Smooth muscle cell (in vitro differentiated cells): ENCODE measurements at regions not wholly inside any gene's neighbourhood (a gene's known extent, or its start where the extent isn't known, plus 50 kb on each side); places are given as distances from the start of the nearest gene placed in this dataset.

ENCODE experiments used
- DNase-seq: peaks from one replicate; lab custom pipeline; 2025; ENCODE audit not compliant: unreplicated experiment; lab: John Stamatoyannopoulos, UW
- H2AFZ ChIP-seq: fragments of 200-600 bp; sonication (generic); 2 replicates; pipeline ENCODE4 v1.6.0; 2016; ENCODE audit warnings: antibody characterized with exemption, low read depth, mild to moderate bottlenecking
- H3F3A ChIP-seq: fragments of 200-600 bp; sonication (generic); 2 replicates; pipeline ENCODE4 v1.6.0; 2017; ENCODE audit warnings: antibody characterized with exemption, low read depth
- H3K27ac ChIP-seq: fragments of 200-600 bp; sonication (generic); 2 replicates; pipeline ENCODE4 v1.5.1; 2016; ENCODE audit warnings: low read depth, mild to moderate bottlenecking
- H3K27me3 ChIP-seq: fragments of 200-600 bp; sonication (generic); 2 replicates; pipeline ENCODE4 v1.6.1; 2016; ENCODE audit warnings: low read depth, mild to moderate bottlenecking
- H3K36me3 ChIP-seq: fragments of 200-600 bp; sonication (generic); 2 replicates; pipeline ENCODE4 v1.5.1; 2016; ENCODE audit warnings: low read depth
- H3K4me1 ChIP-seq: fragments of 200-600 bp; sonication (generic); 2 replicates; pipeline ENCODE4 v1.5.1; 2016; ENCODE audit warnings: low read depth
- H3K4me2 ChIP-seq: fragments of 200-600 bp; sonication (generic); 2 replicates; pipeline ENCODE4 v1.6.0; 2016; ENCODE audit warnings: mild to moderate bottlenecking
- H3K4me3 ChIP-seq: fragments of 200-600 bp; sonication (generic); 2 replicates; pipeline ENCODE4 v1.5.1; 2016; ENCODE audit warnings: mild to moderate bottlenecking
- H3K79me2 ChIP-seq: fragments of 200-600 bp; sonication (generic); 2 replicates; pipeline ENCODE4 v1.6.0; 2016; ENCODE audit warnings: low read depth, mild to moderate bottlenecking
- H3K9ac ChIP-seq: fragments of 200-600 bp; sonication (generic); 2 replicates; pipeline ENCODE4 v1.6.0; 2016; ENCODE audit warnings: low read depth
- H3K9me3 ChIP-seq: fragments of 200-600 bp; sonication (generic); replicated peaks from 2 replicates; pipeline ENCODE4 v1.5.1; 2016; ENCODE audit warnings: low read depth
- H4K20me1 ChIP-seq: fragments of 200-600 bp; sonication (generic); 2 replicates; pipeline ENCODE4 v1.6.0; 2016; ENCODE audit warnings: low read depth
- CTCF ChIP-seq: fragments of 200-600 bp; sonication (generic); IDR thresholded peaks from 2 replicates; pipeline ENCODE4 v1.5.1; 2017; ENCODE audit warnings: borderline replicate concordance, mild to moderate bottlenecking, antibody characterized with exemption; ENCODE audit not compliant: insufficient read depth, poor library complexity, severe bottlenecking
- WGBS: methylation state at CpG from one replicate; pipeline ENCODE4 v1.1.7; 2016; ENCODE audit warnings: low lambda C conversion rate; 5-methylcytosine and 5-hydroxymethylcytosine counted together

- Histone ChIP-seq H3K36me3 (no peaks in the 10 kb centered on the region), H3K9ac (no peak overlapping the region), H3F3A (no peaks in the 10 kb centered on the region), H3K27me3 (no peaks in the 10 kb centered on the region), H3K4me1 (no peaks in the 10 kb centered on the region), H3K79me2 (no peaks in the 10 kb centered on the region), H3K4me2 (no peak overlapping the region), H4K20me1 (no peaks in the 10 kb centered on the region), H2AFZ (no peak overlapping the region), H3K4me3 (no peak overlapping the region), H3K27ac (no peak overlapping the region), H3K9me3 (no peaks in the 10 kb centered on the region)
- 62% methylated on average over 3 of the region's 3 CpGs for WGBS
- no peak for TF ChIP-seq CTCF
- DNase-seq, result no peak
Observed at GRCh38 chr11:128311742-128312719, 275.3 kb downstream of the ETS1 start.

GRCh38 chr11:128310676-128311445, 276.5 kb downstream of the ETS1 start:
- no peak overlapping the region for H3K27ac ChIP-seq
- H4K20me1 ChIP-seq, result no peaks in the 10 kb centered on the region
- TF ChIP-seq CTCF, result no peak
- no peaks in the 10 kb centered on the region for H3K36me3 ChIP-seq
- H3K4me2 ChIP-seq, result no peak overlapping the region
- no peak overlapping the region for H3K9ac ChIP-seq
- H3K79me2 ChIP-seq, result no peaks in the 10 kb centered on the region
- WGBS, result 80% methylated on average over 7 of the region's 7 CpGs
- no peaks in the 10 kb centered on the region for H3K27me3 ChIP-seq
- H3K9me3 ChIP-seq, result no peaks in the 10 kb centered on the region
- H3F3A ChIP-seq, result no peaks in the 10 kb centered on the region
- H3K4me1 ChIP-seq, result no peaks in the 10 kb centered on the region
- H2AFZ ChIP-seq, result no peak overlapping the region
- H3K4me3 ChIP-seq, result no peak overlapping the region
- no peak for DNase-seq

- Histone ChIP-seq H2AFZ (peak overlapping the region; percentile 41), H3K36me3 (no peaks in the 10 kb centered on the region), H3F3A (no peaks in the 10 kb centered on the region), H3K9me3 (no peaks in the 10 kb centered on the region), H3K27me3 (no peaks in the 10 kb centered on the region), H4K20me1 (no peaks in the 10 kb centered on the region), H3K9ac (no peak overlapping the region), H3K4me3 (no peak overlapping the region), H3K4me1 (no peaks in the 10 kb centered on the region), H3K4me2 (no peak overlapping the region), H3K79me2 (no peaks in the 10 kb centered on the region), H3K27ac (no peak overlapping the region)
- no peak for DNase-seq
- TF ChIP-seq CTCF, result no peak
- 53% methylated on average over 3 of the region's 3 CpGs for WGBS
Observed at GRCh38 chr11:128310005-128310404, 277.4 kb downstream of the ETS1 start.
